Limb (tissue), 2 donors: ENCODE measurements at regions not wholly inside any gene's neighbourhood (a gene's known extent, or its start where the extent isn't known, plus 50 kb on each side); places are given as distances from the start of the nearest gene placed in this dataset.

Source experiments
- DNase-seq, 2 donors: peaks; one replicate each; pipeline ENCODE4 v3.0.0-alpha.2; 2016; ENCODE audit errors: extremely low spot score in 2 of 2

- DNase-seq: no peak
Measured at GRCh38 chr5:68745448-68745847, 348.4 kb upstream of the SLC30A5 start.

- DNase-seq: no peak
Measured at GRCh38 chr5:68746220-68746619, 347.6 kb upstream of the SLC30A5 start.

- no peak for DNase-seq
Measured at GRCh38 chr5:68746643-68747420, 347.0 kb upstream of the SLC30A5 start.

DNA sequence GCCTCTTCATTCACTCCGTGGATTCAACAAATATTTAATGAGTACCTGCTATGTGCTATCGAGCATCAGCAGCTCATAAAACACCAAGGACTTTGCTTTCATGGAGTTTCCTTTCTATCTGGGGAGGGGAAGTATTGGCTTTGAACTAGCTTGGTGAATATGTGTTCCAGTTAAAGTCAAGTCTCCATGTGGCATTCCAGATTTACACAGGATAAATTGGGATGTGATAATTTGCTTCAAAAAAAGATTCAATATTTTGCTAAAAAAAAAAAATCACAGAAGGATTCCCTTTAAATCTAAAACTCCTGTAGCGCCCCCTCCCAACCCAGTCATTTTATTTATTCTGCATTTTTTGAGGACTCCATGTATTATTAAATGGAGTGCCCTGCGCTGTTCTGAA lies 346.3 kb upstream of the SLC30A5 start:
- DNase-seq: no peak

GRCh38 chr5:68748101-68748500 lies 345.7 kb upstream of the SLC30A5 start:
- no peak for DNase-seq

DNA sequence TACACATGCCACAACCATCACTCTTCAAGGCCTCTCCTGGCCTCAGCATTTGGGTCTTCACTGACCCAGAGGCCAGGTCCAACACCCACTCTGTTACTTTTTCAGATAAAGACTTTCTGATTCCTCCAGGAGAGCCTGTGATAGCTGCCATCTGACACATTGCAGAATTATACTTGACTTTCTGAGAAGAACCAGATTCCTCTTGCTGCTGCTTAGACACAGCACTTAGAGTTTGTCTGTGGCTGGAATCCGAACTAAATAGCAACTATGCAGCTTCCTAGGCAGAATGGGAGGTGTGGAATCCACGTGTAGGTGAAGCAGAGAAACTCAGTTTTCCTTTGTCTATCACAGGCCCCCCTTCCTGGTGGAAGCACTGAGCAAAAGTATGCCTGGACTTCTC lies 344.7 kb upstream of the SLC30A5 start:
- no peak for DNase-seq

GRCh38 chr5:68749631-68750030 lies 344.2 kb upstream of the SLC30A5 start:
- no peak for DNase-seq

GRCh38 chr5:68751661-68752060 lies 342.2 kb upstream of the SLC30A5 start:
- no peak for DNase-seq

GRCh38 chr5:68754536-68754935 lies 339.3 kb upstream of the SLC30A5 start:
- DNase-seq: no peak

GRCh38 chr5:68755293-68755692 lies 338.5 kb upstream of the SLC30A5 start:
- DNase-seq: no peak

DNA sequence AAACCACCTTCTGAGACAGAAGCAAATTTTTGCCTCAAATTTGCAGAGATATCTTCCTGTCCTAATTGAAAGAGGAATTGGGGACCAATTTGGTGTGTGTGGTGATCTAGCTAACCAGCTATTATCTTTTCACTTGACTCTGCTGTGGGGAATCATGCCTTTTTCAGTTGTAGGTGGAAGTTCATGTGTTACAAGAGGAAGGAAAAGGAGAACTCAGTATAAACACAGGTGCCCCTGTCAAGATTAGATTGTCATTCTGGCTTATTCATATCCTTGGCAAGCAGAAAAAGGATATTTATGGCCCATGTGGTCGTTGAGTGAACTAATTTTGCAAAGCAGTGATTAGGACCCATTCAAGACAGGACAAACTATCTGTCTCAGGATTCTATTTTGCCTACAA lies 336.8 kb upstream of the SLC30A5 start:
- no peak for DNase-seq

DNA sequence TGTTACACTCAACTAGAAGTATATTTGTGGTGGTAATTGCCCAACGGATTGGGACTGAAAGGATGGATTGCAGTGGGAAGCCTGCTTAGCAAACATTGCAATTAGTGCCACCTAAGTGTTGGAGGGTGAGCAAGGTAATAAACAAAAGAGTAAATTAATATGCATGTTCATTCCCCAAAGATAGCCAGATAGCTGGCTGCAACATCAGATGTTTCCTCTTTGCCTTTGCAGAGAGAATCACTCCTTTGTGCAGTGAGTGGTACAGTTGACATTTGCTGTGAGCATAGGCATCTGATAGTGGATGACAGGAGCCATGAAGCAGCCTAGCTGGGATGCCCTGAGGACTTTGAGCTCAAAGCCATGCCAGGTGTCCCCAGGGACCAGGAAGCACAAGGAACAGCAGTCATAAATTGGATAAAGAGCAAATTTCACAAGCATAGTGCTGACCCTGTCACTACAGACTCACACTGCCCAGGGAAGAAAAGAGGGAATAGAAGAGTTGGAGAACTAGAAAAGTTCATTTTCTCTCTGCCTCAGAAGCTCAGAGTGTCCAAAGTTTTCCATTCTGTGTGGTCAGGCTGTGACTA lies 336.1 kb upstream of the SLC30A5 start:
- no peak for DNase-seq

DNA sequence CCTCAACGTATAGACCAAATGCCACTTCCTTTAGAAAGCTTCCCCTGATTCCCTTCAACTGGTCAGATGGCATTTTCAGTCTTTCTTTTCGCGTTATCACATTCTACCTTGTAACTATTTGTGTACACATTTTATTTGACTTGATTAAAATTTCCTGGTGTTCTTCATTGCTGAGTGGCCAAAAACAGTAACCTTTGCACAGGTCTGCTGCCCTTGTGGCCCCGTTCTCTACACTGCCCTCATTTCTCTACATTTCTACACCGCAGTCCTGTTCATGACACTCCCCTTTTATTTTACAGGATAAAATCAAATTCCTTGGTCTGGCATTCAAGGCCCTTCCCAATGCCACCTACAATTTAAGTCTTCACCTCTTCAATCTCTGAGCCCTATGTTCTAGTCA lies 334.2 kb upstream of the SLC30A5 start:
- DNase-seq: no peak

GRCh38 chr5:68762201-68762600 lies 331.6 kb upstream of the SLC30A5 start:
- no peak for DNase-seq

- no peak for DNase-seq
Measured at GRCh38 chr5:68766952-68767464, 326.8 kb upstream of the SLC30A5 start.

DNA sequence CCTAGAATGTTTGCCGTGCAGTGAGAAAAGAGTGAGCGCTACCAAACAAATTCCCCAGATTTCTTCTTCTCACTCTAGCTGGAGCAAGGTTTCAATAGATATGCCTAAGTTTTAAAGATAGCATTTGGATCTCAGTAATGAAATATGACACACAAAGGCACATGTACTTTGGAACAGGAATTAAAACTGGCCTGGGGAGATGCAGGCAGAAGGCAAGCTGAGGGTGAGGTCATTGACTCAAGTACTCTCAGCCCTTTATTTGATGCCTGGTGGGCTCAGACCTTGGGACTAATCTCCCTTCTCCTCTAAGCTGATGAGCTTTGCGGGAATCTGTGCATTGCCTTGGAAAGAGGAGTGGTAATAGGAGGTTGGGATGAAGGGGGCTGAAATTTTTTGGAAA lies 323.3 kb upstream of the SLC30A5 start:
- no peak for DNase-seq

DNA sequence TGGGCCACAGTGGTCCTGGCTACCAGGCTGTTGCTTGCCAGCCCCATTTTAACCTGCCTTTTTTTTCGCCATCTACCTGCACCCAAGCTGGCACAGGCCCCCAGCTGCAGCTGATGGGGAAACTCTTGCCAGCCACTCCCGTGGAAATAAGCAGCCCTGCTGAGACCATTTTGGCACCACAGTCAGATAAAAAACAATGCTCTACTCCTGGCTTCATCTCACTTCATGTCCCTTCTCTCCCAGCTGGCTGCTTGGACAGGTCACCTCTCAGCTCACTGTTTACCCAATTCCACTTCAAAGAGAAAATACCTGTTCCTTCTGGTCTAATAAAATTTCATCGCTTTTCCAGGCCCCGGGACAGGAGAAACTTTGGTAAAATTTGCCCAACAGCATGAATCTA lies 322.6 kb upstream of the SLC30A5 start:
- no peak for DNase-seq

DNA sequence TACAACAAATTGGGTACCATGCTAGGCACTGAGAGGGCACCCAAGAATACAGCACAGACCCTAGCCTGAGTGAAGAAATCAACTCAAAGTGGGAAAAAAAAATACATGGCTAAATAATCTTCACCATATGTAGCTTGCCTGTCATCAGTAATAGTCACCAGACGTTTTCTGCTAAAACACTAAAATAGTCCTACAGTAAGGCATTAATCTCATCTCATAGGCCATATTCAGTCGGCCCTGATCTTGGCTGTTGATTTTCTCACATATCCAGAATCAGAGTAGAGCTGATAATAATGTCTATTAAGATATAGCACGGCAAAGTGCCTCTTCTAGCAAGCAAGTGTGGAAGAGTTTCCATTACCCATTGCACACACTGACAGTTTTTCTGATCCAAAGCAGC lies 322.1 kb upstream of the SLC30A5 start:
- DNase-seq: no peak

DNA sequence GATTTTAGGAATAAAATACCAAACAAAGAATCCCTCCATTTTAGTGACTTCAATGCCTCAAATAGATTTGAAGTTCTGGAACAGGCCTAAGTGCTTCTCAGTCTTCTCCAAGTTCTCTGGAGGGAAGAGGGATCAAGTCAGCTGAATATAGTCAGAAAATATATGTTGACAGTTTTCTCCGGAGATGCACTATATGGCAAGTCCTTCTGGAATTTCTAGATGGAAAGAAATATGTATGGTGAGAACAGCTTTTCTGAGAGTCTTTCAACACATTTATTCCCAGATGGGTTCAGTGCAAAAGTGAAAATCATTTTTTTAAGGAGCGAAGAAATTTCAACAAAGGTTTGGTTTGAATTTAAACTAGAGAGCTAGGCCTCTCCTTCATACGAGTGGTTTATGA lies 317.4 kb upstream of the SLC30A5 start:
- DNase-seq: no peak

DNA sequence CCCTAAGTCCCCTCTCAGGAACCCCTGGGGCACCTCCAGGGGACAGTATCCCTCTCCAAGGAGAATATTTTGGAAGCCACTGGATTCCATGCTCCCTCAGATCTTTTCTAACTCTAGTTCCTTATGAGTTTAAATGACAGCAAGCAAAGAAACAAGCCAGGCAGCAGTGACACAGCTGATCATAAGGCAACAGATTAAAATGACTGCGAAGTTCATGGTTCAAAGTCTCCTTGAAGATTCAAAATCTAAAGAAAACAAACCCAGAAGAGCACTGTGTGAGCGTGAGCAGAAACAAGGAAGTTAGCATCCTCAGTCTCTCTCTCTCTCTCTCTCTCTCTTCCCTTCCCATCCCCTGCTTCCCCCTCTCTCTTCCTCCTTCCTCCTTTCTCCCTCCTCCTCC lies 316.7 kb upstream of the SLC30A5 start:
- DNase-seq: no peak

DNA sequence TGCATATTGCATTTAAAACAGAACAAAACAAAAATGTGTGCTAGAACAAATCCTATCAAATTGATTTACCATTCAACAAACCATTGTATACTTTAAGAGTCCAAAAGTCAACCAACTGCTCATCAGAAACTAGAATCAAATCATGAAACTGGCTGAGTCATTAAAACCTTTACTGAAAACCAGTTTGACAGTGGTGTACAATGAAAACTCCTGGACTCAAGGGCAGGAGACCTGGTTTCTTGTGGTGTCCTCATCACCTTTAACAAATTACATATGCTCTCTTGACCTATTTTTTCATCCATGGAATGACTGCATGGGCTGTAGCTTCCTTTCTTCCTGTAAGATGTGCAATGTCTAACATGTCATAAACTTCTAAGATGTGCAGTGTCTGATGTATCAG lies 315.3 kb upstream of the SLC30A5 start:
- no peak for DNase-seq

DNA sequence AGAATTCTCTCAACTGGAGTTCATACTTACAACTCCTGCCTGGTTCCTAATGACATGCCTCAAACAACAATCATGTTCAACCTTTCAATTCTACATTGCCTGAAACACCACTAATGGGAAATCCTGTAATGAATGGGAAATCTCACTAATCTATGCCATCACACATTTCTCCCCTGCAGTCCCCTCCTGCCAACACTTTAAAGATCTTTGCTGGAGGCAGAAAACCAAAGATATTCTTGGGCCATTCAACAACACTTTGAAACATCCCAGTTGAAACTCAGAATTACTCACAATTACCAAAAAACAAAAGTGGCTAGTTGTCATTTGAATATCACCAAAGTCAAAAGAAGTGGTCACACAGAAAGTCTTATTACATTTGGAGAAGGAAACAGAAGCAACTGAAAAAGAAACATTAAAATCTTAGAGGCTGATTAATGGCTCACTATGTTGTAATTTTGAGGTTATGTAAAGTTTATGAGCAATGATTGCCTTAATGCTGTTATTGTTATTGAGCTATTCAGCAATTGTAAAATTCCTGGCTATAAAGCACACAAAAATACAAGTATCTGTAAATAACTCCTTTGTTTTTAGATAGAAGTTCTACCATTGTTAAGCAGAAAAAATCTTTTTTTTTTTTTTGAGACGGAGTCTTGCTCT lies 313.4 kb upstream of the SLC30A5 start:
- no peak for DNase-seq

DNA sequence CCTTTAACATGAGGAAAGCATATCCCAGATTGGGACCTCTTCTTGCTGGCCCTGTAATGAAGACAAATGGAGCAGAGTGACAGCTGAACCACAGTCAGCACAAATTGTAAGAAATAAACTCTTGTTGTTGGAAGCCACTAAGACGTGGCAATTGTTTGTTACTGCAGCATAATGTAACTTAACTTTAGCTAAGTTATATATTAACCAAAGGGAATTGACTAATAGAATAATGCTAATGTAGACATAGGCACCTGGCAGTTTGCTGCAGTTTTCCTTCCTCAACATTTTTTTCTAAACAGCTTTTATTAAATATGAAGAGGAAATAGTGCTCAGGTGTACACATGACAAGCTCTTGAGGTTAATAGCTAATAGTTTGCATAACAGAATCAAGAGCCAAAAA lies 300.7 kb upstream of the SLC30A5 start:
- no peak for DNase-seq
